Activated gamma-delta T cell treated with Interleukin-2 at 50 U/mL for 16 hours (primary cell): ENCODE measurements at regions not wholly inside any gene's neighbourhood (a gene's known extent, or its start where the extent isn't known, plus 50 kb on each side); places are given as distances from the start of the nearest gene placed in this dataset.

ENCODE experiments used
- DNase-seq: peaks from one replicate; pipeline ENCODE4 v3.0.0-alpha.2; 2020

DNA sequence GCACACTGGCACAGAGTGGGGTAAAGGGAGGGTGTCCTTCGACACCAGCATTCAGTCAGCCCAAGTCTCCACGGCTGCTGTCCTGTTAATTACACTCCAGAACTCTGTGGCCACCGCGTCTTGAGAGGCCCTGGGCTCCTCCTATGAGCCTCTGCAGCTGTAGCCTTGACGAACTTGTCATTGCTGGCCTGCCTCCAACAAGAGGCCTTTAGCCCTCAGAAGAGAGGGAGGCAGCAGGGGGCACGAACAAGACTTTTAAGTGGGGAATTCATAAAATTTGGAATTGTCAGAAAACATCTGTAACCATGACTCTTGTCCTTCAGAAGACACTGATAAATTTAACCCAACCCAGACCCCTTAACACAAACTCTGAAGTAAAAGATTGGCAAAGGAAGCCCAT, 241.9 kb downstream of the UQCRFS1 start:
- no peak for DNase-seq

DNA sequence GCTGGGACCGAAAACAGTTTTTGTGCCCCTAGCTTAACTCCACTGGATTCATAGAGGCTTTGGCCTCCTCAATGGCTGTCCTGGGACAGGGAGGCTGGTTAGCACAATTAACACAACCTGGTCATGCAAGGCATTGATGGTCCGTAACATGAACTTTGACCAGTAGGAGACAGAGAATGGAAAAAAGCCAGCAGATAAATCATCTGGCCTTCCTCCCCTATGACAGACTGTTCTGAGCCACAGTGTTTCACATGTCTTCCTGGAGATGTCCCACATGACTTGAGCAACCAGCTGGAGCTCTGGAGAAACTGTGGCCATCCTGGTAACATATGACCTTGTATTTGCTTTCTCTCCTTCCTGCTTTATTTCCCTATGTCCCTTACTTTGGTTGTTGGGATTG, 244.2 kb downstream of the UQCRFS1 start:
- no peak for DNase-seq

- DNase-seq: no peak
These were observed 246.1 kb downstream of the UQCRFS1 start for GRCh38 chr19:28966737-28967399.

DNA sequence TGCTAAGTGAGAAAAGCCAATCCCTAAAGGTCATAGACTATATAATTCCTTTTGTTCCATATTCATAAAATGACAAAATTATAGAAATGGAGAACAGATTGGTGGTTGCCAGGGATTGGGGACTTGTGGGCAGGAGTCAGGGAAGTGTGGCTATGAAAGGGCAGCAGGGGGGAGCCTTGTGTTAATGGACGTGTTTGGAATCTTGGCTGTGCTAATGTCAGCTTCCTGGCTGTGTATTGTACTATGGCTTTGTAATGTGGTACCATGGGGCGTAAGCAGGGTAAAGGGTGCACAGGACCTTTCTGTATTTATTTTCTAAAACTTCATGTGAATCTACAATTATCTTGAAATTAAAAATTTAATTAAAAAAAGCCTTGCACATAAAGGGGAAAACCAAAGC, 248.5 kb downstream of the UQCRFS1 start:
- no peak for DNase-seq

DNA sequence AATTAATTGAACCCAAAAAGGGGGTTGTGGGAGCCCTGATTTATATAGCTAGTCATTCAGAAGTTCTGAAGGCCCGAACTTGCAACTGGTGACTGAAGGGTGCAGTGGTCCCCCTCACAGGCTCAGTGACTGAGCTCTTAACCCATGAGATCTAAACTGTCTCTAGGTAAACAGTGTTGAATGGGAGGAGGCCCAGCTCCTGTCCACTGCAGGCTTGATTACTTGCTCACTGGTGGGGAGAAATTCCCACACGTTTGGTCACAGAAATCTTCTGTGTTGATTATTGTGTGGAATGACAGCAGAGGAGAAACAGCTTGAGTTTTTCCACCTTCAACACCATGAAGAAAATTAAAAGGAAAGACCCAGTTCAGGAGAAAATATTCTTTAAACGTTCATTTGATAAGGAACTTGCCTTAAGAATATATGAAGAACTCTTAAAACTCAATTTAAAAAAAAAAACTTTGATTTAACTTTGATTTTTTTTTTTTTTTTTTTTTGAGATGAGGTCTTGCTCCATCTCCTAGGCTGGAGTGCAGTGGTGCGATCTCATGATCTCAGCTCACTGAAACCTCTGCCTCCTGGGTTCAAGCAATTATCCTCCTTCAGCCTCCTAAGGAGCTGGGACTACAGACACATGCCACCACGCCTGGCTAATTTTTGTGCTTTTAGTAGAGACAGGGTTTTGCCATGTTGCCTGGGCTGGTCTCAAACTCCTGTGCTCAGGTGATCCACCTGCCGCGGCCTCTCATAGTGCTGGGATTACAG, 249.3 kb downstream of the UQCRFS1 start:
- DNase-seq: no peak

- DNase-seq: no peak
These were observed 251.0 kb downstream of the UQCRFS1 start for GRCh38 chr19:28961772-28962500.

DNA sequence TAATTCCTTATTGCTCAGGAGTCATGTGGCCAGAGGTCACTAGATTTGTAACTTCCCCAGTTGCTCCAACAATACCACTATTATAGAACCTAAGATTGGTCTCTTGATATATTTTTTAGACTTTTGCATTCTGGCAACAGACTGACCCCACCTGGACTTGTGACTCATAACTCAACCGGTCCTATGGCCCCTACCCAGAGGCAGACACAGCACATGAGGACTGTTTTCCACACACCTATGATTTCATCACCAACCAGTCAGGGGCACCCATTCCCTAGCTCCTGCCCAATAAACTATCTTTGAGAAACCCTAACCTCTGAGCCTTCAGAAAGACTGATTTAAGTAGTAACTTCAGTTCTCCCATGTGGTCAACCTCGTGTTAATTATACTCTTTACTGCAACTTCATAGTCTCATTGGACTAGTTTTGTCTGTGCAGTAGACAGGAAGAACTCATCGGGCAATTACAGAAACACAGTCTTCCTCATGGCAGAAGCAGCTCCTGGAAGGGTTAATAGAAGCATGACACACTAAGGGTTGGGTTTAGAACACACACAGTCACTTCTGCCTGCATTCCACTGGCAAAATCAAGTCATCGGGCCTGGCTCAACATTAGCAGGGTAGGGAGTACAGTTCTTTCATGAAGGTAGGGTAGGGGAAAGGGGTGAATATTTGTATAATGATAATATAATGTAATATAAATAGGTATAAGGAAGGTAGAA, 251.8 kb downstream of the UQCRFS1 start:
- no peak for DNase-seq

GRCh38 chr19:28960586-28960985, 252.4 kb downstream of the UQCRFS1 start:
- DNase-seq: no peak

DNA sequence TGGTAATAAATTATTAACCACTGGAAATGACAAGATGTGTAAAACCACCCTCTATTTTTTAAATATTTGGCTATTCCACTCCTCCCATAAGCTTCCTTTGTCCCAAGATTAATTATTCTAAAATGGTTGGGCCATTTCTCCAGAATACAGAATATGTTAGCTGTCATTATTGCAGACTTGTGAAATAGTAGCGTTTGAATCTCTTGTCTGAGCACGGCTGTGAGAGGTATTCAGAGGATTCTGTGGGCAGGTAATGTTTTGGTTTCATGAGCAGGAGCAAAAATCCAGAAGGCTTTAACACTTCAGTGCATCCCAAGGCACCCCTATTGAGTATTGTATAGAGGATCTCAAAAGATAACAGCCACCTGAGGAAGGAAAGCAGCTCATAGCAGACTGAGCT, 256.0 kb downstream of the UQCRFS1 start:
- DNase-seq: no peak

GRCh38 chr19:28956421-28956820, 256.5 kb downstream of the UQCRFS1 start:
- DNase-seq: no peak

DNA sequence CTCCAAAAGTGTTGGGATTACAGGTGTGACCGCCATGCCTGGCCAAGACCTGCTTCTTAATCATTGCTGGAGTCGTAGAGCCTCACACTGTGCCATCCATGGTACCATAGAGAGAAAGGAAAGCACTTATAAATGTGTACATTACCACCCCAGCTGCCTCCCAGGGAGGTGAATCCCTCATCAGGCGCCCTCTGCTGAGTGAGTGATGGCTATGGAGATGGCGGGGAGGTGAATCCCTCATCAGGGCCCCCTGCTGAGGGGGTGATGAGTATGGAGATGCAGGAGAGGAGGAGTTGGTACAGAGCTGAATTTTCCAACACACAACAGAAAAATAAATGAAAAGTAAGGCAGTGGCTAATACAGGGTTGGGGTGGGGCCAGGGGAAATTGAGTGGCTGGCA, 263.4 kb downstream of the UQCRFS1 start:
- no peak for DNase-seq

DNA sequence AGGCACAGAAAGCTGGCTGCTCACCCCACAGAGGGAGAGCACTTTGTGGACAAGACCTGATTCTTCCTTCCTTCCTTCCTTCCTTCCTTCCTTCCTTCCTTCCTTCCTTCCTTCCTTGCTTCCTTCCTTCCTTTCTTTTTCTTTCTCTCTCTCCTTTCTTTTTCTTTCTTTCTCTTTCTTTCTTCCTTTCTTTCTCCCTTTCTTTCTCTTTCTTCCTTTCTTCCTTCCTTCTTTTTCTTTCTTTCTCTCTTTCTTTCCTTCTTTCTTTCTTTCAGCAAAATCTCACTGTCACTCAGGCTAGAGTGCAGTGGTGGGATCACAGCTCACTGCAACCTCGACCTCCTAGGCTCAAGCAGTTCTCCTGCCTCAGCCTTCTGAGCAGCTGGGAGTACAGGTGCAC, 263.9 kb downstream of the UQCRFS1 start:
- no peak for DNase-seq

DNA sequence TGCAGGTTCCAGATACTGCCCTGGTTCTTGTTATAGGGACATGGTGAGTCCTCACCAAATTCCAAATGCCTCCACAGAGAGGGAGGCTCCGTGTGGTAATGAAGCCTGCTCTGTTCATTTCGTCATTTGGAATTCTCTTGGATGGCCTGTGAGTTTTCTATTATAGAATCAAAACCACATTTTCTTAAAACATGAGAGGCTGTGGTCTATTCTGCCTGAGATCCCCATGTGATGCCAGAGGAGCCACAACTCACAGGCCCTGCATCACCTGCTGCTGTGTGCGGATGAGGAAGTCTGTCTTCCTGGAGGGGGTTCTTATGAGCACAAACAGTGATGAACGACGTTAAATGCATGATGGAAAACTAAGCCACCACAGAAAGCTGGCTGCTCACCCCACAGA, 264.4 kb downstream of the UQCRFS1 start:
- DNase-seq: no peak

DNA sequence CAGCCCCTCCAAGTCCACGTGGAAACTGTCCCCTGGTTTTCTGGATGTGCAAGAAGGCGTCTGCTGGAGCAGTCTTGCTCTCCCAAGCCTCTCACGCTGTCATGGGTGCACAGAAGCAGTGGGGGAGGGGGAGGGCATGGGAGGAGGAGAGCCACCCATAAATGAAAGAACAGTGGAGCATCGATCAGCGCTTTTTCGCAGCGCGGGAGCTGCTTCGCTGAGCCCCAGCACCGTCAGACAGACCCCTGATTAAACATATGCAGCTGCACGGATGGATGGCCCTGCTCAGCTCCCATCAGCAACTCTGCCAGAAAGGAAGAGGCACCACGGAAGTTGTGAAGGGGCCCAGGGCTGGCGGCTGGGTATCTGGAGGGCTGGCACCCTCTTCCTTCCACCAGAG, 264.9 kb downstream of the UQCRFS1 start:
- no peak for DNase-seq

DNA sequence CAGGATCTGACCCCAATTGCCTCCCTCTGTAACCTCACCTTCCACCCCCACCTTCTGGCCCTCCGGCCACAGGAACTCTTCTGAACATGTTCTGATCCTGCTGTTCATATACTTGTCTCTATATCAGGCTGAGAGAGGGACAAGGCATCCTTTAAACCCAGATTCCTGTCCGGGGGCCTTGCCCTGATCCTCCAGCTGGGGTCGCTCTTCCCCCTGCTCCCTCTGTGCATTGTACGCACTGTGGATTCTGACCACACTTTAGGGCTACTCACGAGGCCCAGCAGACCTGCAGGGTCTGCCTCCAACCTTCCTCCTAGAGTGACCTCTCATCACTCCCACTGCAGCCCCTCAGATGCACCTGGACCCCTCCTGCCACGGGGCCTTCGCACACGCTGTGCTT, 269.3 kb downstream of the UQCRFS1 start:
- DNase-seq: no peak

- no peak for DNase-seq
These were observed 271.1 kb downstream of the UQCRFS1 start for GRCh38 chr19:28941833-28942232.

- DNase-seq: no peak
These were observed 272.0 kb downstream of the UQCRFS1 start for GRCh38 chr19:28940751-28941500.

DNA sequence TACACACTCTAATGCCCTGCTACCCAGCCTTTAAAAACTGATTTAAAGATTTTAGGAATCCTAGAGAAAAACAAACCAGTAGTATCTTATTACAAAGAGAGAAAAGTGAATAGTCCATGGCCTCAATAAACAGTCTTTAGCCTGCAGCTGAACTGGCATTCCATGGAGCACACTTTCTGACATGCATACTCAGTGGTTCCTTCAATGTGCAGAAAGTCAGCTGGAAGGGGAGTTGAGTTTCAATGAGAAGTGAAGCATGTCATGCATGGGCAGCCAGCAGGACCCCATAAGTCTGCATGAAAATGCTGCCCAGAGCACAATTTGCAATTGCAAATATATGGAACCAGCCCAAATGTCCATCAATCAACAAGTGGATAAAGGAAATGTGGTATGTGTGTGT, 273.7 kb downstream of the UQCRFS1 start:
- no peak for DNase-seq

DNA sequence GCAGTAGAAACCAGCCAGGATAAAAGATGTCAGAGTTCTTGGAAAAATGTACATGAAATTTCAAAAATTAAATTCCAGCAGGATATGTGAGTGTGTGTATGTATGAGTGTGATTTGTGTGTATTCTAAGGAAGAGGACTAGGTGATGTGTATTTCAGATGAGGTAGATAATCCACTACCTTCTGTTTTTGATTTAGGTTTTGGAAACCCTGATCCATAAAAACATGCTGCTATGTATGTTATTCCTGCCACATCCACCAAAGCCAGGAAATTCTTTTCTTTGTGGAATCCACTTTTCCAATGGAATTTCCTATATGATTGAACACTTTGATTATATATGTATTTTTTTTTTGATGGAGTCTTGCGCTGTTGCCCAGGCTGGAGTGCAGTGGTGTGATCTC, 276.9 kb downstream of the UQCRFS1 start:
- DNase-seq: no peak

- DNase-seq: no peak
These were observed 278.3 kb downstream of the UQCRFS1 start for GRCh38 chr19:28934631-28935030.

- DNase-seq: no peak
These were observed 279.9 kb downstream of the UQCRFS1 start for GRCh38 chr19:28933039-28933438.

GRCh38 chr19:28932446-28932845, 280.5 kb downstream of the UQCRFS1 start:
- DNase-seq: no peak

GRCh38 chr19:28929006-28929405, 283.9 kb downstream of the UQCRFS1 start:
- DNase-seq: no peak
